Nucleus accumbens (tissue), 56 donors: ENCODE measurements at regions not wholly inside any gene's neighbourhood (a gene's known extent, or its start where the extent isn't known, plus 50 kb on each side); places are given as distances from the start of the nearest gene placed in this dataset.

Experiments used
- DNase-seq, 56 donors: peaks; one replicate each; lab custom pipeline; 2025; lab: John Stamatoyannopoulos, UW

- DNase-seq: no peak
Observed at GRCh38 chr10:120403109-120403508, 53.9 kb upstream of the PLPP4 start.

- no peak for DNase-seq
Observed at GRCh38 chr10:120406376-120406775, 50.7 kb upstream of the PLPP4 start.
